Osteoblast (primary cell): ENCODE measurements at regions not wholly inside any gene's neighbourhood (a gene's known extent, or its start where the extent isn't known, plus 50 kb on each side); places are given as distances from the start of the nearest gene placed in this dataset.

Source experiments
- DNase-seq: peaks from one replicate; pipeline ENCODE4 v3.0.0; 2011; ENCODE audit warnings: low spot score, mixed read lengths; ENCODE audit not compliant: insufficient read length; ENCODE audit errors: missing footprints
- H2AFZ ChIP-seq: 2 replicates; pipeline ENCODE4 v1.6.0; 2011; ENCODE audit warnings: mild to moderate bottlenecking, low read length
- H3K27ac ChIP-seq: 2 replicates; pipeline ENCODE4 v1.5.1; 2011; ENCODE audit warnings: mild to moderate bottlenecking, low read depth, low read length, moderate library complexity
- H3K27me3 ChIP-seq: 2 replicates; pipeline ENCODE4 v1.6.0; 2012; ENCODE audit warnings: mild to moderate bottlenecking, control low read depth, inconsistent platforms, low read length, moderate library complexity; ENCODE audit not compliant: insufficient read depth
- H3K36me3 ChIP-seq: 2 replicates; pipeline ENCODE4 v1.5.1; 2011; ENCODE audit warnings: mild to moderate bottlenecking, low read length, control low read depth, moderate library complexity; ENCODE audit not compliant: insufficient read depth
- H3K4me1 ChIP-seq: 2 replicates; pipeline ENCODE4 v1.5.1; 2011; ENCODE audit warnings: mild to moderate bottlenecking, low read length, control low read depth, moderate library complexity; ENCODE audit not compliant: insufficient read depth
- H3K4me2 ChIP-seq: 2 replicates; pipeline ENCODE4 v1.6.0; 2011; ENCODE audit warnings: mild to moderate bottlenecking, low read length; ENCODE audit not compliant: insufficient read depth
- H3K4me3 ChIP-seq: fragments of 200-600 bp; sonication (generic); 3 replicates; pipeline ENCODE4 v1.5.1; 2012; ENCODE audit warnings: mild to moderate bottlenecking, low read length, inconsistent platforms; ENCODE audit not compliant: insufficient read depth
- H3K79me2 ChIP-seq: 2 replicates; pipeline ENCODE4 v1.6.0; 2012; ENCODE audit warnings: mild to moderate bottlenecking, low read length, control low read depth, inconsistent platforms; ENCODE audit not compliant: insufficient read depth
- H3K9me3 ChIP-seq: 2 replicates; pipeline ENCODE4 v1.5.1; 2011; ENCODE audit warnings: low read depth, low read length, control low read depth
- H4K20me1 ChIP-seq: 2 replicates; pipeline ENCODE4 v1.6.0; 2012; ENCODE audit warnings: mild to moderate bottlenecking, low read length, control low read depth; ENCODE audit not compliant: insufficient read depth
- TF ChIP-seq, protein P1 (sequence below): IDR thresholded peaks from 2 replicates; pipeline ENCODE4 v1.5.1; 2011; ENCODE audit warnings: mild to moderate bottlenecking, low read depth, low read length, moderate library complexity; ENCODE audit errors: extremely low read depth

DNA sequence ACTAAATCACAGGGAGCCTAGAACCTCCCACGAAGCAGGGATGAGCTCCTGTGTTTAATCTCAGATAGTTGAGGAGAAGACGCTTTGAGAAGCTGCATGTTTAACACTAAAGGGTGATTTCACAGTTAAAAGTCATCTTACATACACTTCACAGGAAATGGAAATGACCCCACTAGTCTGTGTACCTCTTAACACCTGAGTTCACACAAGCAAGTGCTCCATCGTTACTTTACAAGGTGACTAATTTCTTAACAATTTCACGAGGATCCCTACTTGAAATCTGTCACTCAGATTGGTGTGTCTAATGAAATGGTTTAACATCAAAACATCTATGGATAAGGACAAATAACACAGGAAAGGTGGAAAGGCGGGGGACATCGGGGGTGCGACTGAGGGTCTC lies 93.8 kb upstream of the RPS6KA2 start:
- Histone ChIP-seq H3K27ac (no peak overlapping the region), H2AFZ (no peak overlapping the region), H3K4me3 (no peak overlapping the region), H3K4me2 (no peak overlapping the region), H3K36me3 (no peaks in the 10 kb centered on the region), H3K27me3 (peaks cover 5% of the 10 kb centered on the region), H3K4me1 (no peaks in the 10 kb centered on the region), H3K79me2 (no peaks in the 10 kb centered on the region), H4K20me1 (no peaks in the 10 kb centered on the region), H3K9me3 (no peaks in the 10 kb centered on the region)
- TF ChIP-seq, protein P1, sequence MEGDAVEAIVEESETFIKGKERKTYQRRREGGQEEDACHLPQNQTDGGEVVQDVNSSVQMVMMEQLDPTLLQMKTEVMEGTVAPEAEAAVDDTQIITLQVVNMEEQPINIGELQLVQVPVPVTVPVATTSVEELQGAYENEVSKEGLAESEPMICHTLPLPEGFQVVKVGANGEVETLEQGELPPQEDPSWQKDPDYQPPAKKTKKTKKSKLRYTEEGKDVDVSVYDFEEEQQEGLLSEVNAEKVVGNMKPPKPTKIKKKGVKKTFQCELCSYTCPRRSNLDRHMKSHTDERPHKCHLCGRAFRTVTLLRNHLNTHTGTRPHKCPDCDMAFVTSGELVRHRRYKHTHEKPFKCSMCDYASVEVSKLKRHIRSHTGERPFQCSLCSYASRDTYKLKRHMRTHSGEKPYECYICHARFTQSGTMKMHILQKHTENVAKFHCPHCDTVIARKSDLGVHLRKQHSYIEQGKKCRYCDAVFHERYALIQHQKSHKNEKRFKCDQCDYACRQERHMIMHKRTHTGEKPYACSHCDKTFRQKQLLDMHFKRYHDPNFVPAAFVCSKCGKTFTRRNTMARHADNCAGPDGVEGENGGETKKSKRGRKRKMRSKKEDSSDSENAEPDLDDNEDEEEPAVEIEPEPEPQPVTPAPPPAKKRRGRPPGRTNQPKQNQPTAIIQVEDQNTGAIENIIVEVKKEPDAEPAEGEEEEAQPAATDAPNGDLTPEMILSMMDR: no peak
- DNase-seq: no peak

DNA sequence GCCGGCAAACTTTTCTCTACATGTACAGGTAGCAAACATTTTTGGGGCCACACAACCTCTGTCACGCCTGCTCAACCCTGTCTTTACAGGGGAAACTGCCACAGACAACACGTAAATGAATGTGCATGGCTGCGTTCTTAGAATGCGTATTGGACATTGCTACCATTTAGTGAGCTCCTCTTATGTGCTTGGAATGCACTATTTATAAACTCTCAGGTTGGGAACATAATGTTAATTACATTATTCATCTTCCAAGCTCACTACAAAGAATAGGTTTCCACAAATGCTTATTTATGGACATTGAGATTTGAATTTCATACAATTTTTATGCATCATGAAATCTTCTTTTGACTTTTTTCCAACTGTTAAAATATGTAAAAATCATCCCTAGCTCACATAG lies 92.0 kb upstream of the RPS6KA2 start:
- DNase-seq: no peak
- no peak overlapping the region for H3K4me3 ChIP-seq
- no peak overlapping the region for H3K27ac ChIP-seq
- TF ChIP-seq, protein P1: no peak
- no peaks in the 10 kb centered on the region for H3K36me3 ChIP-seq
- no peaks in the 10 kb centered on the region for H4K20me1 ChIP-seq
- H3K9me3 ChIP-seq: no peaks in the 10 kb centered on the region
- peaks cover 5% of the 10 kb centered on the region for H3K27me3 ChIP-seq
- no peak overlapping the region for H3K4me2 ChIP-seq
- no peak overlapping the region for H2AFZ ChIP-seq
- no peaks in the 10 kb centered on the region for H3K79me2 ChIP-seq
- no peaks in the 10 kb centered on the region for H3K4me1 ChIP-seq

DNA sequence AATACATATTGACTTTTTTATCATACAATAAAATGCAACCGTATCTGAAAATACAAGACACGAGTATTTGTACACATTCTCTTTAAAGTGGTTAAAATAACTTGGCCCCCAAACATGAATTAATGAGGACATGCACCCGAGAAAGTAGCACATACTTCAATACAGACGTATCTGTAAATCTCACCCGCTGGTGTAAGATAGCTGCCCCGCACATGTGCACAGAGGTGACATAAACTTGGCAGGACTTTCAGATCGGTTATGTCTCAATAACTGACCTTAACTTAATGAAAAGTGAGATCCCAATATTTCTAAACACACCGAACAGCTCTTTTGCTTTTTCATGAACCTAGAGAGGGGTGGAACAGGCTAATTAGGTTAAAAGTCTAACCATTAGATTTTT lies 91.5 kb upstream of the RPS6KA2 start:
- TF ChIP-seq, protein P1: no peak
- DNase-seq: no peak
- H3K4me1 ChIP-seq: no peaks in the 10 kb centered on the region
- H4K20me1 ChIP-seq: no peaks in the 10 kb centered on the region
- no peaks in the 10 kb centered on the region for H3K9me3 ChIP-seq
- H2AFZ ChIP-seq: no peak overlapping the region
- no peak overlapping the region for H3K27ac ChIP-seq
- H3K27me3 ChIP-seq: peaks cover 5% of the 10 kb centered on the region
- no peak overlapping the region for H3K4me3 ChIP-seq
- no peaks in the 10 kb centered on the region for H3K79me2 ChIP-seq
- H3K4me2 ChIP-seq: no peak overlapping the region
- H3K36me3 ChIP-seq: no peaks in the 10 kb centered on the region

DNA sequence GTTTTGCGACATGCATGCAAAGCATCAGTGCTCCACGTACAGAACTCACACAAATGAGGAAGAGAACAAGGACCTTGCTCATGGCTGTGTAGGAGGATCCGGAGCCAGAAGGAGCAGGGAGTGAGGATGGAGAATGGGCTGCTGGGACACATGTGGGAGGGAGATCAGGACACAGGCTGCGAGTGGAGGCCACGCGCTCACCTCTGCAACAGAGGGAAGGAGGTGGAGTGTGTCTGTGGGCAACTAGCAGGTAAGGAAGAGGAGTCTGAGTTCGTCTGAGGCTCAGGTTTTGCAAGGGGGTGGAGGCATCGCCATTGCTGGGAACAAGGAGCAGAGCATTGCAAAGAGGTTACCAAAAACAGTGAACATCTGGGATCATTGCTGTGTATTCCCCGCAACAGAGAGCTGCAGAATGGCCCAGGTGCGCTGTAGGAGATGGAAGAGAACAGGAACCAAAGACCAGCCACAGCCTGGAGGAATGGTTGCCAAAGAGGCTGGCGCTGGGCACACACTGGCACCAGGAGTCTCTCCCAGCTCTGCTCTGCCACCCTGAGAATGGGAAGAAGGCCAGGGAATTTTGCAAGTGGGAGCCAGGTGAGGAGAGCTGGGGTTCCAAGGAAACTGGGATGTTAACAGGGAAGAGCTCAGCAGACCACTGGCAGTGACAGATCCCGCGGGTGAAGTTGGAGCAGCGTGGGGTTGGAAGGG lies 90.0 kb upstream of the RPS6KA2 start:
- H3K27ac ChIP-seq: no peak overlapping the region
- peaks cover 5% of the 10 kb centered on the region for H3K27me3 ChIP-seq
- no peaks in the 10 kb centered on the region for H3K4me1 ChIP-seq
- no peak for DNase-seq
- H3K9me3 ChIP-seq: no peaks in the 10 kb centered on the region
- H3K4me3 ChIP-seq: no peak overlapping the region
- H3K4me2 ChIP-seq: no peak overlapping the region
- no peak overlapping the region for H2AFZ ChIP-seq
- TF ChIP-seq, protein P1: no peak
- no peaks in the 10 kb centered on the region for H4K20me1 ChIP-seq
- H3K79me2 ChIP-seq: no peaks in the 10 kb centered on the region
- no peaks in the 10 kb centered on the region for H3K36me3 ChIP-seq
